Heart left ventricle (tissue), 16 donors: ENCODE measurements at regions not wholly inside any gene's neighbourhood (a gene's known extent, or its start where the extent isn't known, plus 50 kb on each side); places are given as distances from the start of the nearest gene placed in this dataset.

ENCODE experiments used
- ATAC-seq, 4 donors: fragments of 200-7000 bp; cut with Tn5 transposase; one replicate each; pipeline ENCODE4 v1.9.1; 2020 to 2022; ENCODE audit warnings: moderate library complexity in 4 of 4, mild to moderate bottlenecking in 3 of 4, moderate number of reproducible peaks in 1 of 4
- DNase-seq, 5 donors: peaks; one replicate each; pipeline ENCODE4 v3.0.0-alpha.2; 2020
- H3K27ac ChIP-seq, 12 donors: fragments of 200-600 bp; sonication (generic) in 4 of 12; one replicate each; pipeline versions ENCODE4 v1.5.0 to v1.8.0; 2016 to 2022; ENCODE audit warnings: mild to moderate bottlenecking in 2 of 12
- H3K27me3 ChIP-seq, 9 donors: fragments of 200-600 bp; sonication (generic) in 2 of 9; one replicate each; pipeline versions ENCODE4 v1.5.1 to v1.8.0; 2016 to 2022; ENCODE audit warnings: mild to moderate bottlenecking in 3 of 9
- H3K36me3 ChIP-seq, 9 donors: fragments of 200-600 bp; sonication (generic) in 2 of 9; one replicate each; pipeline versions ENCODE4 v1.5.0 to v1.8.0; 2018 to 2022; ENCODE audit warnings: mild to moderate bottlenecking in 2 of 9
- H3K4me1 ChIP-seq, 12 donors: fragments of 200-600 bp; sonication (generic) in 4 of 12; one replicate each; pipeline versions ENCODE4 v1.5.0 to v1.8.0; 2016 to 2022; ENCODE audit warnings: mild to moderate bottlenecking in 3 of 12
- H3K4me3 ChIP-seq, 12 donors: fragments of 200-600 bp; sonication (generic) in 4 of 12; one replicate each; pipeline versions ENCODE4 v1.5.0 to v1.8.0; 2017 to 2022; ENCODE audit warnings: mild to moderate bottlenecking in 9 of 12, moderate library complexity in 4 of 12
- H3K9me3 ChIP-seq, 12 donors: fragments of 200-600 bp; sonication (generic) in 4 of 12; one replicate each; pipeline versions ENCODE4 v1.5.0 to v1.8.0; 2016 to 2022; ENCODE audit warnings: mild to moderate bottlenecking in 1 of 12
- POLR2A ChIP-seq, 2 donors: fragments of 450-650 bp; IDR thresholded peaks; one replicate each; pipeline ENCODE4 v1.6.1; 2017; ENCODE audit warnings: antibody characterized with exemption in 2 of 2, mild to moderate bottlenecking in 2 of 2, moderate library complexity in 2 of 2
- WGBS, 4 donors: extraction: QIAGEN DNeasy Blood & Tissue Kit in 2 of 4; methylation state at CpG; one replicate each; pipeline versions ENCODE4 v1.1.5 to v1.1.7; 2013 to 2018; 5-methylcytosine and 5-hydroxymethylcytosine counted together
- intact Hi-C, 10 donors: fragments of 100-400 bp; cut with DNase I; formaldehyde crosslinking; loops; one replicate each; pipeline versions ENCODE4 v1.11.1 to v1.14.2; 2022
- TF ChIP-seq, protein P1 (sequence below), 12 donors: fragments of 200-600 bp; sonication (generic) in 4 of 12; IDR thresholded peaks; one replicate each; pipeline versions ENCODE4 v1.5.0 to v1.8.0; 2018 to 2022; ENCODE audit warnings: antibody characterized with exemption in 12 of 12, mild to moderate bottlenecking in 5 of 12
- donor health status: ischemic (EF 13 %, LVEDD 7.1; RV severe dilation, severe dysfunction).
- donor health status: healthy with polysubstance abuse.
- donor health status: DM: no; HTN: yes; CAD: no.
- donor health status: DM: no; HTN: no; CAD: no.
- donor health status: ischemic (EF 25% LVEDD 6.9; RV normal size, moderate dysfunction).
- donor health status: ischemic (EF 25% LVEDD 5.7; RV mildly dilated, moderate dysfunction).
- donor health status: healthy.
- donor health status: DM: yes; HTN: yes; CAD: no.
- donor health status: ischemic (EF 35%, LVEDD 5.7; RV mildly dilated, moderate dysfunction).
- donor health status: nonischemic (EF 11% LVEDD 7.7; RV severe dilation, severe dysfunction).
- donor health status: DM: yes; HTN: yes; CAD: no.
- donor health status: PGD.
- donor health status: ischemic (EF 29% LVEDD 5.4; RV normal size, mild dysfunction).
- donor health status: nonischemic (EF 23%, LVEDD 6.1; RV moderate dilation, normal function).

DNA sequence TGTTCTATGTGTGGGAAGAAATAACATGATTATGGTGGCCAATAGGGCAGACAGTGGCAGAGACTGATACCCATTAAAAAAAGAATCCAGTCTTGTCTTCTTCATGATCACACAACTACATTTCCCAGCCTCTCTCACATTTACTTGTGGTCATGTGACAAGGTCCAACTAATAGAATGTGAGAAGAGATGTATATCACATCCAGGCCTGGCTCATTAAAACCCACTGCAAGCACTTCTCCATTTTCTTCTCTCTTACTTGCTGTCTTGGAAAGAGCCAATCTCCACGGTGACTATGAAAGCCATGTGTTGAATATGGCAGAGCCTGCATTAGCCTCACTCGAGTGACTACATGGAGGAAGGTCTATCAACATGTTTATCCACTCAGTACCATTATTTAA is 306.2 kb upstream of the ZEB2 start:
- no peaks in the 10 kb centered on the region for H3K27me3 ChIP-seq
- H3K36me3 ChIP-seq, result no peaks in the 10 kb centered on the region
- peaks cover 0 to 12% (median 0%) of the 10 kb centered on the region in 12 donors for H3K9me3 ChIP-seq
- peak overlapping the region in 1 of 12 donors; percentile 86 for H3K27ac ChIP-seq
- TF ChIP-seq, protein P1, sequence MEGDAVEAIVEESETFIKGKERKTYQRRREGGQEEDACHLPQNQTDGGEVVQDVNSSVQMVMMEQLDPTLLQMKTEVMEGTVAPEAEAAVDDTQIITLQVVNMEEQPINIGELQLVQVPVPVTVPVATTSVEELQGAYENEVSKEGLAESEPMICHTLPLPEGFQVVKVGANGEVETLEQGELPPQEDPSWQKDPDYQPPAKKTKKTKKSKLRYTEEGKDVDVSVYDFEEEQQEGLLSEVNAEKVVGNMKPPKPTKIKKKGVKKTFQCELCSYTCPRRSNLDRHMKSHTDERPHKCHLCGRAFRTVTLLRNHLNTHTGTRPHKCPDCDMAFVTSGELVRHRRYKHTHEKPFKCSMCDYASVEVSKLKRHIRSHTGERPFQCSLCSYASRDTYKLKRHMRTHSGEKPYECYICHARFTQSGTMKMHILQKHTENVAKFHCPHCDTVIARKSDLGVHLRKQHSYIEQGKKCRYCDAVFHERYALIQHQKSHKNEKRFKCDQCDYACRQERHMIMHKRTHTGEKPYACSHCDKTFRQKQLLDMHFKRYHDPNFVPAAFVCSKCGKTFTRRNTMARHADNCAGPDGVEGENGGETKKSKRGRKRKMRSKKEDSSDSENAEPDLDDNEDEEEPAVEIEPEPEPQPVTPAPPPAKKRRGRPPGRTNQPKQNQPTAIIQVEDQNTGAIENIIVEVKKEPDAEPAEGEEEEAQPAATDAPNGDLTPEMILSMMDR (IDR thresholded peaks at IDR 0.05), result no peak
- no peak for TF ChIP-seq POLR2A (IDR thresholded peaks at IDR 0.05)
- no peak for ATAC-seq
- peaks cover 0 to 9% (median 0%) of the 10 kb centered on the region in 12 donors for H3K4me1 ChIP-seq
- intact Hi-C loops, result no loop called here
- WGBS, 4 donors, result 40 to 56% (median 46%) methylated on average over 2 of the region's 2 CpGs
- DNase-seq, result no peak
- no peak overlapping the region for H3K4me3 ChIP-seq

DNA sequence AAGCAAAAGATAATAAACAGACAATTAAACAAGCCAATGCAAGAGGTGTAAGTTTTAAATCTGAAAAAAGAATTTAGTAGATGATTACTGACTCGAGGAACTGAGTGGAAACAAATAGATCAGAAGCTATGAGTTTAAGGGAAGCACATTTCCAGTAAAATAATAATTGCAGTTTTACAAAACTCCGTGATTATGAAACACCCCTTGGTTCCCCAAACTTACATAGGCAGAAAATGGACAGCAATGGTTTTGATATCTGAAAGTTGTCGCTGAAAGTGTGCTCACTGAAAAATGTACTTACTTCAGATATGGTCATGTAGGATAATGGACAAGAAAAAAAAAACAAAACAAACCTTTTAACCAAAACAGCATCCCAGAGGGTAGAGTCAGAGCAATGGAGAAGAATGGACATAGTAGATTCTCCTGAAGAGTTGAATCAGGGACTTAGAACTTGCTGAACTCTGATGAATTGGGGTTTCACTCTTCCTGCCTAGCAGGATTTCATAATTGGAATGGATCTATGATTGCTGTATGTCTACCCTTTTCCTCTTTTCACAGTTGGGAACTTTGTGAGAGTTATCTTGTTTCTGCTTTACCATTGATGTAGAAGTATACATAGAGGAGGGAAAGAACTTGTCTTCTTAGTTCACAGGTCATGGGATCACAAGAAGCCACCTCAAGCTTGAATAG is 305.6 kb upstream of the ZEB2 start:
- 85 to 89% (median 88%) methylated on average over 3 of the region's 3 CpGs for WGBS, 4 donors
- TF ChIP-seq, protein P1 (IDR thresholded peaks at IDR 0.05), result no peak
- TF ChIP-seq POLR2A (IDR thresholded peaks at IDR 0.05), result no peak
- no peak for DNase-seq
- H3K4me1 ChIP-seq, result peaks cover 0 to 7% (median 0%) of the 10 kb centered on the region in 12 donors
- H3K27ac ChIP-seq, result peak overlapping the region in 1 of 12 donors; percentile 86
- H3K9me3 ChIP-seq, result peaks cover 0 to 16% (median 0%) of the 10 kb centered on the region in 12 donors
- no peaks in the 10 kb centered on the region for H3K36me3 ChIP-seq
- intact Hi-C loops, result no loop called here
- ATAC-seq, result no peak
- H3K27me3 ChIP-seq, result no peaks in the 10 kb centered on the region
- H3K4me3 ChIP-seq, result no peak overlapping the region

- peaks cover 0 to 5% (median 0%) of the 10 kb centered on the region in 12 donors for H3K4me1 ChIP-seq
- 82 to 88% (median 83%) methylated on average over 3 of the region's 3 CpGs for WGBS, 4 donors
- H3K4me3 ChIP-seq, result no peak overlapping the region
- intact Hi-C loops, result no loop called here
- no peaks in the 10 kb centered on the region for H3K36me3 ChIP-seq
- peak overlapping the region in 1 of 12 donors; percentile 86 for H3K27ac ChIP-seq
- DNase-seq (no peak), ATAC-seq (no peak)
- peaks cover 0 to 21% (median 0%) of the 10 kb centered on the region in 12 donors for H3K9me3 ChIP-seq
- TF ChIP-seq POLR2A (IDR thresholded peaks at IDR 0.05), result no peak
- TF ChIP-seq, protein P1 (IDR thresholded peaks at IDR 0.05), result no peak
- H3K27me3 ChIP-seq, result no peaks in the 10 kb centered on the region
These were observed 304.6 kb upstream of the ZEB2 start for GRCh38 chr2:144824306-144825080.

- H3K27ac ChIP-seq, result peak overlapping the region in 1 of 12 donors; percentile 86
These were observed 303.0 kb upstream of the ZEB2 start for GRCh38 chr2:144822966-144823365.

More at GRCh38 chr2:144822966-144823365, 303.0 kb upstream of the ZEB2 start:
- peaks cover 0 to 5% (median 0%) of the 10 kb centered on the region in 12 donors for H3K4me1 ChIP-seq
- no peaks in the 10 kb centered on the region for H3K36me3 ChIP-seq
- no peak for DNase-seq
- no peaks in the 10 kb centered on the region for H3K27me3 ChIP-seq
- ATAC-seq, result no peak
- H3K9me3 ChIP-seq, result peaks cover 0 to 21% (median 0%) of the 10 kb centered on the region in 12 donors
- no peak overlapping the region for H3K4me3 ChIP-seq
- TF ChIP-seq, protein P1 (IDR thresholded peaks at IDR 0.05), result no peak
- no peak for TF ChIP-seq POLR2A (IDR thresholded peaks at IDR 0.05)
- intact Hi-C loops, result no loop called here
